HFFc6 (cell line): ENCODE measurements at regions not wholly inside any gene's neighbourhood (a gene's known extent, or its start where the extent isn't known, plus 50 kb on each side); places are given as distances from the start of the nearest gene placed in this dataset.

Experiments used
- DNase-seq: peaks from one replicate; pipeline ENCODE4 v3.0.0-alpha.2; 2018
- H3K27ac Mint-ChIP-seq: 2 replicates; pipeline ENCODE4 v1.8.0; 2020; ENCODE audit warnings: mild to moderate bottlenecking, mixed read lengths
- H3K27me3 Mint-ChIP-seq: 2 replicates; pipeline ENCODE4 v1.8.0; 2021; ENCODE audit warnings: mild to moderate bottlenecking, moderate library complexity, mixed read lengths; ENCODE audit not compliant: insufficient read depth
- H3K36me3 Mint-ChIP-seq: 2 replicates; pipeline ENCODE4 v1.8.0; 2021; ENCODE audit warnings: low read depth, mixed read lengths
- H3K4me1 Mint-ChIP-seq: 2 replicates; pipeline ENCODE4 v1.8.0; 2020; ENCODE audit warnings: low read depth, mixed read lengths
- H3K4me3 Mint-ChIP-seq: 2 replicates; pipeline ENCODE4 v1.8.0; 2020; ENCODE audit warnings: mild to moderate bottlenecking, moderate library complexity, mixed read lengths
- H3K9me3 Mint-ChIP-seq: 2 replicates; pipeline ENCODE4 v1.8.0; 2020; ENCODE audit warnings: mild to moderate bottlenecking, mixed read lengths
- TF ChIP-seq, protein P1 (sequence below): fragments of 200-600 bp; sonication (generic); IDR thresholded peaks from 2 replicates; pipeline ENCODE4 v1.5.0; 2021; ENCODE audit warnings: antibody characterized with exemption, mild to moderate bottlenecking

- H3K27me3 Mint-ChIP-seq = no peaks in the 10 kb centered on the region
- no peaks in the 10 kb centered on the region for H3K9me3 Mint-ChIP-seq
- no peaks in the 10 kb centered on the region for H3K36me3 Mint-ChIP-seq
- H3K4me3 Mint-ChIP-seq = peak overlapping the region; percentile 66
- H3K4me1 Mint-ChIP-seq = peaks cover 7% of the 10 kb centered on the region
- no peak for DNase-seq
- H3K27ac Mint-ChIP-seq = no peak overlapping the region
- TF ChIP-seq, protein P1, sequence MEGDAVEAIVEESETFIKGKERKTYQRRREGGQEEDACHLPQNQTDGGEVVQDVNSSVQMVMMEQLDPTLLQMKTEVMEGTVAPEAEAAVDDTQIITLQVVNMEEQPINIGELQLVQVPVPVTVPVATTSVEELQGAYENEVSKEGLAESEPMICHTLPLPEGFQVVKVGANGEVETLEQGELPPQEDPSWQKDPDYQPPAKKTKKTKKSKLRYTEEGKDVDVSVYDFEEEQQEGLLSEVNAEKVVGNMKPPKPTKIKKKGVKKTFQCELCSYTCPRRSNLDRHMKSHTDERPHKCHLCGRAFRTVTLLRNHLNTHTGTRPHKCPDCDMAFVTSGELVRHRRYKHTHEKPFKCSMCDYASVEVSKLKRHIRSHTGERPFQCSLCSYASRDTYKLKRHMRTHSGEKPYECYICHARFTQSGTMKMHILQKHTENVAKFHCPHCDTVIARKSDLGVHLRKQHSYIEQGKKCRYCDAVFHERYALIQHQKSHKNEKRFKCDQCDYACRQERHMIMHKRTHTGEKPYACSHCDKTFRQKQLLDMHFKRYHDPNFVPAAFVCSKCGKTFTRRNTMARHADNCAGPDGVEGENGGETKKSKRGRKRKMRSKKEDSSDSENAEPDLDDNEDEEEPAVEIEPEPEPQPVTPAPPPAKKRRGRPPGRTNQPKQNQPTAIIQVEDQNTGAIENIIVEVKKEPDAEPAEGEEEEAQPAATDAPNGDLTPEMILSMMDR = no peak
Measured at GRCh38 chr12:22935090-22935489, 310.1 kb downstream of the ETNK1 start.

- H3K9me3 Mint-ChIP-seq = no peaks in the 10 kb centered on the region
- H3K27me3 Mint-ChIP-seq = peaks cover under 1% of the 10 kb centered on the region; the same call in 1 of the 2 replicates
- DNase-seq = no peak
- H3K4me3 Mint-ChIP-seq = peak overlapping the region; percentile 66
- no peaks in the 10 kb centered on the region for H3K36me3 Mint-ChIP-seq
- H3K4me1 Mint-ChIP-seq = peaks cover 7% of the 10 kb centered on the region
- TF ChIP-seq, protein P1 = no peak
- H3K27ac Mint-ChIP-seq = no peak overlapping the region
Measured at GRCh38 chr12:22935501-22935900, 310.5 kb downstream of the ETNK1 start.

DNA sequence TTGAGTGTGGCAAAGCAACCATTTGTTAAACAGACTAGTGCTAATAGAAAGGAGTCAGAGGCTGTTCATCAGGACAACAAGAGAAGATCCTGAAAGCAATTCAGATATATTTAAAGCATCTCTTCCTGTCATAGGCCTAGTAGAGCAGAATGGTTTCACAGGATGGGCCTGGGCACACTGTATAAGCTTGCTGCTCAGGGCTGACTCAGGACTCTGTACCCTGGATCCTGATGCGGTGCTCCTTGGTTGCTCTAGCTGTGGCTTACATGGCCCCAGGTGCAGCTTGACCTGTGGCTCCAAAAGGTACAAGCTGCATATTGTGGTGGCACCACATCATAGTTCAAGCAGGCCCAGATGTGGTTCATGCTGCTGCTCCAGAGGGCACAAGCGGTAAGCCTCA, 313.4 kb downstream of the ETNK1 start:
- no peak for DNase-seq
- Mint-ChIP-seq H3K4me1 (peaks cover 7% of the 10 kb centered on the region), H3K36me3 (no peaks in the 10 kb centered on the region), H3K9me3 (no peaks in the 10 kb centered on the region), H3K27ac (no peak overlapping the region), H3K4me3 (no peak overlapping the region), H3K27me3 (peaks cover 2% of the 10 kb centered on the region)
- TF ChIP-seq, protein P1 = no peak

GRCh38 chr12:22951206-22951605, 326.2 kb downstream of the ETNK1 start:
- Mint-ChIP-seq H3K27ac (no peak overlapping the region), H3K27me3 (peaks cover 1% of the 10 kb centered on the region), H3K4me3 (no peak overlapping the region), H3K4me1 (no peaks in the 10 kb centered on the region), H3K9me3 (peaks cover 6% of the 10 kb centered on the region), H3K36me3 (no peaks in the 10 kb centered on the region)
- TF ChIP-seq, protein P1 = no peak
- no peak for DNase-seq

GRCh38 chr12:22956690-22957089, 331.7 kb downstream of the ETNK1 start:
- no peaks in the 10 kb centered on the region for H3K36me3 Mint-ChIP-seq

More at GRCh38 chr12:22956690-22957089, 331.7 kb downstream of the ETNK1 start:
- no peak overlapping the region for H3K27ac Mint-ChIP-seq
- no peaks in the 10 kb centered on the region for H3K4me1 Mint-ChIP-seq
- H3K27me3 Mint-ChIP-seq = no peaks in the 10 kb centered on the region; the same call in none of the 2 replicates
- peaks cover 6% of the 10 kb centered on the region for H3K9me3 Mint-ChIP-seq
- no peak overlapping the region for H3K4me3 Mint-ChIP-seq
- TF ChIP-seq, protein P1 = no peak
- DNase-seq = no peak
